Testis (tissue), 2 donors: ENCODE measurements at regions not wholly inside any gene's neighbourhood (a gene's known extent, or its start where the extent isn't known, plus 50 kb on each side); places are given as distances from the start of the nearest gene placed in this dataset.

ENCODE experiments used
- DNase-seq: peaks from one replicate; pipeline ENCODE4 v3.0.0-alpha.2; 2019
- H3K27ac ChIP-seq, 2 donors: fragments of 200-600 bp; sonication (generic); one replicate each; pipeline ENCODE4 v1.5.1; 2019
- H3K27me3 ChIP-seq: fragments of 200-600 bp; sonication (generic); one replicate; pipeline ENCODE4 v1.5.1; 2019
- H3K36me3 ChIP-seq: fragments of 200-600 bp; sonication (generic); one replicate; pipeline ENCODE4 v1.5.1; 2017; ENCODE audit warnings: low read depth; ENCODE audit errors: missing control alignments
- H3K4me1 ChIP-seq: fragments of 200-600 bp; sonication (generic); one replicate; pipeline ENCODE4 v1.5.1; 2019
- H3K4me3 ChIP-seq, 2 donors: fragments of 200-600 bp; sonication (generic); one replicate each; pipeline ENCODE4 v1.5.1; 2017 to 2019
- H3K9me3 ChIP-seq: fragments of 200-600 bp; sonication (generic); one replicate; pipeline ENCODE4 v1.5.1; 2017
- POLR2A ChIP-seq: fragments of 450-650 bp; IDR thresholded peaks from one replicate; pipeline ENCODE4 v1.6.1; 2017; ENCODE audit warnings: antibody characterized with exemption, mild to moderate bottlenecking, moderate library complexity
- WGBS, 2 donors: methylation state at CpG; one replicate each; pipeline ENCODE4 v1.1.5; 2018; 5-methylcytosine and 5-hydroxymethylcytosine counted together
- intact Hi-C: fragments of 100-400 bp; cut with DNase I; formaldehyde crosslinking; loops from one replicate; pipeline ENCODE4 v1.15.1; 2023; ENCODE audit warnings: low total_unique reads
- TF ChIP-seq, protein P1 (sequence below), 3 experiments: fragments of 450-650 bp in 2 of 3; fragments of 200-600 bp in 1 of 3; sonication (generic) in 1 of 3; IDR thresholded peaks; one replicate each; pipeline ENCODE4 v1.5.1; 2016 to 2019; ENCODE audit warnings: antibody characterized with exemption in 3 of 3, mild to moderate bottlenecking in 2 of 3, moderate library complexity in 1 of 3

DNA sequence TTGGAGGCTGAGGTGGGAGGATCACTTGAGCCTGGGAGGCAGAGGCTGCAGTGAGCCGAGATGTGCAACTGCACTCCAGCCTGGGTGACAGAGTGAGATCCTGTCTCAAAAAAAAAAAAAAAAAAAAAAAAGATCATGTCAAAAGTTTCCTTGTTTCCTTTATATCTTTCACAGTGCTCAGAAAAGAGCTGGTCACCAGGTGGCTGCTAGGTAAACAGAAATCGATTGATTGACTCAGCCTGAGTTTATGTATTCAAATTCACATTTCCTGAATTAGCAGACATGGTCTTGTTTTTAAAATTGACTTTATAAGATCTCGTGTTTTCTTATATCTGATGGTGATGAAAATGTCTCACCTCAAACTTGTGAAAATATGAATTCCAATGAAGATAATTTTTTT lies 261.8 kb upstream of the FANCL start:
- intact Hi-C loops = no loop called here
- Histone ChIP-seq H3K4me3 (no peak overlapping the region), H3K27me3 (no peaks in the 10 kb centered on the region), H3K4me1 (no peaks in the 10 kb centered on the region), H3K9me3 (no peaks in the 10 kb centered on the region), H3K27ac (no peak overlapping the region), H3K36me3 (no peaks in the 10 kb centered on the region)
- TF ChIP-seq, protein P1, sequence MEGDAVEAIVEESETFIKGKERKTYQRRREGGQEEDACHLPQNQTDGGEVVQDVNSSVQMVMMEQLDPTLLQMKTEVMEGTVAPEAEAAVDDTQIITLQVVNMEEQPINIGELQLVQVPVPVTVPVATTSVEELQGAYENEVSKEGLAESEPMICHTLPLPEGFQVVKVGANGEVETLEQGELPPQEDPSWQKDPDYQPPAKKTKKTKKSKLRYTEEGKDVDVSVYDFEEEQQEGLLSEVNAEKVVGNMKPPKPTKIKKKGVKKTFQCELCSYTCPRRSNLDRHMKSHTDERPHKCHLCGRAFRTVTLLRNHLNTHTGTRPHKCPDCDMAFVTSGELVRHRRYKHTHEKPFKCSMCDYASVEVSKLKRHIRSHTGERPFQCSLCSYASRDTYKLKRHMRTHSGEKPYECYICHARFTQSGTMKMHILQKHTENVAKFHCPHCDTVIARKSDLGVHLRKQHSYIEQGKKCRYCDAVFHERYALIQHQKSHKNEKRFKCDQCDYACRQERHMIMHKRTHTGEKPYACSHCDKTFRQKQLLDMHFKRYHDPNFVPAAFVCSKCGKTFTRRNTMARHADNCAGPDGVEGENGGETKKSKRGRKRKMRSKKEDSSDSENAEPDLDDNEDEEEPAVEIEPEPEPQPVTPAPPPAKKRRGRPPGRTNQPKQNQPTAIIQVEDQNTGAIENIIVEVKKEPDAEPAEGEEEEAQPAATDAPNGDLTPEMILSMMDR (IDR thresholded peaks at IDR 0.05) = no peak
- no peak for TF ChIP-seq POLR2A
- no peak for DNase-seq
- WGBS, 2 donors = 81 to 84% methylated on average over 3 of the region's 3 CpGs

DNA sequence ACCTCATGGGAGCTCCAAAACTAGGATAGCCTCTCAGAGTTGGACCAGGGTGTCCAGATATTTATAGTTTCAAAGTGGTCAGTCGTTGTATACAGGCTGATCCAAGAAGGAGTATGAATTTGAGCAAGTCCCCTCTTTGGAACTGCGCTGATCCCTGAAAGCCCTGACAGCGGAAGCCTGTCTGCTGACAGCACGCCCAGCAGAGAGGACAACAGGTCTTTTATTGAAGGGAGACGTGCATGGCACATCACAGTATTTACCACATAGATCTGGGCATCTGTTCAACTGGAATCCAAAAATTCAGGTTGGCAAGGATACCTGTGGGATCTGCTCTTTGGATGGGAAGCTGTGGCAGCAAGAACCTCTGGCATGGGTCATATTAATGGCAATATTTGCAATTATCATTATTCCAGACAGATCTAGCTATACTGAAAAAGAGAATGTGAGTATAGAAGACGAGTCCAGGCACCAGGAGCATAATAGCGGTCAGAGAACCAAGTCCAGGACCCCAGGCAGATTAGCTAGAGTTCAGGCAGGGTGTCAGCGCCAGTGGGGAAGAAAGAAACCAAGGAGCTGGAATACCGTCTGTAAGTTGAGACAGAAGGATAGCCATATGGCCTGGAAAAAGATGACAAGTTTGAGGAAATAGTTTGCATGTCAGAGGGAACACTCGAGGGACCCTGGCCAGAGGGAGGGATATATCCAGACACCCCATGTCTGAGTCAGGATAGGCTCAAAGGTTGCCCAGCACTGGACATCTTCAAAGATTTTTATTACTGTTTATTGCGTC lies 260.4 kb upstream of the FANCL start:
- Histone ChIP-seq H3K27me3 (no peaks in the 10 kb centered on the region), H3K4me1 (no peaks in the 10 kb centered on the region), H3K36me3 (no peaks in the 10 kb centered on the region), H3K27ac (no peak overlapping the region), H3K4me3 (no peak overlapping the region), H3K9me3 (no peaks in the 10 kb centered on the region)
- TF ChIP-seq POLR2A = no peak
- TF ChIP-seq, protein P1 (IDR thresholded peaks at IDR 0.05) = no peak
- DNase-seq = no peak
- WGBS, 2 donors = 84 to 89% methylated on average over 11 of the region's 11 CpGs
- intact Hi-C loops = no loop called here

DNA sequence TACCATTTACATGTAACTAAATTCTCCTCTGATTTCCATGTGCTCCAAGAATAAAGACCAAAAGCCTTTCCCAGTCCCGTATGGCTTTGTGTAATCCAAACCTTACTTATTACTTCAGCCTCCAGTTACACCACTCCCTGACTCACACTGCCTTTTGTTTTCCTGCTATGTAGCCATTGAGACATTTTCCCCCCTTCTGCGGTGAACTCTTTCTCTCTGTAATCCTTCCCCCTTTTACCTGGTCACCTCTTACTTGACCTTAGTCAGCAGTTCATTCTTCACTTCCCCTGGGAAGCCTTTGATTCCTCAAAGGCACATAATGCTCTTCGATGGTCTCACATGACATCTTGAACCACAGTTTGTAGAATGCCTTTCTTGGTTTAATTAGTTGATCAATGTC lies 256.0 kb upstream of the FANCL start:
- no peak for TF ChIP-seq POLR2A
- TF ChIP-seq, protein P1 (IDR thresholded peaks at IDR 0.05) = no peak
- no peak for DNase-seq
- Histone ChIP-seq H3K36me3 (no peaks in the 10 kb centered on the region), H3K27me3 (no peaks in the 10 kb centered on the region), H3K4me3 (no peak overlapping the region), H3K4me1 (no peaks in the 10 kb centered on the region), H3K27ac (no peak overlapping the region), H3K9me3 (no peaks in the 10 kb centered on the region)
- intact Hi-C loops = no loop called here
- 71 to 72% methylated on average over 3 of the region's 3 CpGs for whole genome bisulfite sequencing, 2 donors

DNA sequence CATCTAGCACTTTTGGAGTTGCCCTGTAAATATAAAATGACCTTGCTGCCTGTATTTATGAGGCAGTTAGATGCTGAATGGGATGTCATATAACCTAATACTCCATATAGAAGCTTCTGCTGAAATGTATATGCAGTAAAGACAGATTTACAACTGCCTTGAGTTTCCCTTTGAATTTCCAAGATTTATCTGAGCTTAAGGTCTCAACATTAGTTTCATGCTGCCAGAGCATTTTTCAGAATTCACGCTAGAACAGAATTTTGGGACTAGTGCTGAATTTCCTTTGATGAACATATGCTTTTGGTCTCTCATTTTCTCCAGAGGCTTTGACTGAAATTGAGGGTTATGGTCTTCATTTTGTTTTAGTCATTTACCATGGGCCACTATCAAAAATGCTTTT lies 254.7 kb upstream of the FANCL start:
- Histone ChIP-seq H3K27me3 (no peaks in the 10 kb centered on the region), H3K36me3 (no peaks in the 10 kb centered on the region), H3K4me1 (no peaks in the 10 kb centered on the region), H3K27ac (no peak overlapping the region), H3K4me3 (no peak overlapping the region), H3K9me3 (no peaks in the 10 kb centered on the region)
- intact Hi-C loops = no loop called here
- 64 to 70% methylated on average over 1 of the region's 1 CpG for WGBS, 2 donors
- no peak for DNase-seq
- no peak for TF ChIP-seq POLR2A
- TF ChIP-seq, protein P1 (IDR thresholded peaks at IDR 0.05) = no peak

DNA sequence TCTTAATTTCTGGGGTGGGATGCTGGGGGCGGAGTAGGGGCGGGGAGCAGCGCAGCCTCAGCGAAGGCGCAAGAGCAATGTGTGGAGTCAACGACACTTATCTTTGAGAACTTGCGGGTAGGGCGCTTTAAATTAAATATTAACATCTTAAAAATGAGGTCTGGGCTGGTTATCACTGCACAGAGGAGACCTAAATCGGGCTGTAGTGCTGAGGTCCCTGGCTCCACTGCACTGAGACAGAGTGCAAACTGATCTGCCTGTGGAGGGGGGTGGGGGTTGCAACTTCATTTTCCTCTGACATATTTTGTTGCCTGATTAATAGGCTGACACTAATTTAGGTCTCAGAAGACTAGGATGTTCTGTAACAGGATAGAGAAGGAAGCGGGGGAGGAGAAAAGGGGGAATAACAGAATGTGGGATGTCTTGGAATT lies 253.0 kb upstream of the FANCL start:
- Histone ChIP-seq H3K9me3 (no peaks in the 10 kb centered on the region), H3K27ac (no peak overlapping the region), H3K4me3 (no peak overlapping the region), H3K4me1 (no peaks in the 10 kb centered on the region), H3K36me3 (no peaks in the 10 kb centered on the region), H3K27me3 (no peaks in the 10 kb centered on the region)
- TF ChIP-seq, protein P1 (IDR thresholded peaks at IDR 0.05) = no peak
- no peak for TF ChIP-seq POLR2A
- DNase-seq = no peak
- WGBS, 2 donors = 69 to 70% methylated on average over 10 of the region's 10 CpGs
- intact Hi-C loops = no loop called here
